Neural cell (in vitro differentiated cells): ENCODE measurements at regions not wholly inside any gene's neighbourhood (a gene's known extent, or its start where the extent isn't known, plus 50 kb on each side); places are given as distances from the start of the nearest gene placed in this dataset.
"Not testable (repeated sequence)": the region's sequence is repeated elsewhere in the genome, so short reads cannot be mapped to it uniquely, and the experiment has no call there.

Experiments used
- H2AFZ ChIP-seq: fragments of 200-600, 300-800 bp; sonication (generic), shearing (Covaris generic); 2 replicates; pipeline ENCODE4 v1.6.0; 2014; ENCODE audit warnings: low read depth, mild to moderate bottlenecking, antibody characterized with exemption, low read length, moderate library complexity
- H3F3A ChIP-seq: fragments of 200-600 bp; shearing (Covaris generic); 2 replicates; pipeline ENCODE4 v1.6.1; 2016; ENCODE audit warnings: mild to moderate bottlenecking, moderate library complexity, mixed read lengths, antibody characterized with exemption, low read length; ENCODE audit not compliant: insufficient read depth, poor library complexity, severe bottlenecking
- H3K27ac ChIP-seq: fragments of 200-600, 300-800 bp; sonication (generic), shearing (Covaris generic); 2 replicates; pipeline ENCODE4 v1.5.1; 2014; ENCODE audit warnings: mild to moderate bottlenecking, low read length, moderate library complexity
- H3K27me3 ChIP-seq: fragments of 300-800, 200-600 bp; sonication (generic), shearing (Covaris generic); 2 replicates; pipeline ENCODE4 v1.6.0; 2014; ENCODE audit warnings: mild to moderate bottlenecking, low read depth, low read length, moderate library complexity; ENCODE audit not compliant: insufficient read depth
- H3K36me3 ChIP-seq: fragments of 300-800, 200-600 bp; sonication (generic), shearing (Covaris generic); 2 replicates; pipeline ENCODE4 v1.5.1; 2014; ENCODE audit warnings: mild to moderate bottlenecking, antibody characterized with exemption, low read length, moderate library complexity; ENCODE audit not compliant: insufficient read depth
- H3K4me2 ChIP-seq: fragments of 300-800, 200-600 bp; sonication (generic), shearing (Covaris generic); 2 replicates; pipeline ENCODE4 v1.6.0; 2014; ENCODE audit warnings: mild to moderate bottlenecking, low read length
- H3K4me3 ChIP-seq: fragments of 300-800, 200-600 bp; sonication (generic), shearing (Covaris generic); 2 replicates; pipeline ENCODE4 v1.5.1; 2014; ENCODE audit warnings: mild to moderate bottlenecking, low read length, moderate library complexity
- H3K79me2 ChIP-seq: fragments of 200-600 bp; shearing (Covaris generic); replicated peaks from 2 replicates; pipeline ENCODE4 v1.6.0; 2014; ENCODE audit warnings: mild to moderate bottlenecking, low read length, moderate library complexity; ENCODE audit not compliant: insufficient read depth
- H3K9ac ChIP-seq: fragments of 300-800, 200-600 bp; sonication (generic), shearing (Covaris generic); 2 replicates; pipeline ENCODE4 v1.6.1; 2016; ENCODE audit warnings: mild to moderate bottlenecking, low read length, mixed read lengths
- H3K9me2 ChIP-seq: fragments of 200-600 bp; shearing (Covaris generic); 2 replicates; pipeline ENCODE4 v1.6.1; 2016; ENCODE audit warnings: mild to moderate bottlenecking, low read length, mixed read lengths; ENCODE audit not compliant: insufficient read depth
- H3K9me3 ChIP-seq: fragments of 200-600, 300-800 bp; sonication (generic), shearing (Covaris generic); 2 replicates; pipeline ENCODE4 v1.6.1; 2016; ENCODE audit warnings: mild to moderate bottlenecking, mixed run types, low read length, moderate library complexity, mixed read lengths
- H4K20me1 ChIP-seq: fragments of 200-600 bp; shearing (Covaris generic); 2 replicates; pipeline ENCODE4 v1.6.1; 2016; ENCODE audit warnings: mild to moderate bottlenecking, mixed run types; ENCODE audit not compliant: insufficient read depth
- CTCF ChIP-seq: fragments of 450-650 bp; IDR thresholded peaks from 2 replicates; pipeline ENCODE4 v1.5.1; 2014; ENCODE audit warnings: antibody characterized with exemption, mild to moderate bottlenecking, moderate library complexity; ENCODE audit not compliant: poor library complexity, severe bottlenecking
- EP300 ChIP-seq: fragments of 450-650 bp; conservative IDR thresholded peaks from 2 replicates; pipeline ENCODE4 v1.6.1; 2014; ENCODE audit warnings: antibody characterized with exemption, mild to moderate bottlenecking, moderate library complexity; ENCODE audit not compliant: poor library complexity, severe bottlenecking
- EZH2 ChIP-seq: fragments of 200-600, 300-800 bp; shearing (Covaris generic), sonication (generic); IDR thresholded peaks from 2 replicates; pipeline ENCODE4 v1.6.1; 2014; ENCODE audit warnings: antibody characterized with exemption, low read length, borderline replicate concordance, mild to moderate bottlenecking; ENCODE audit not compliant: insufficient read depth, poor library complexity, severe bottlenecking
- MXI1 ChIP-seq: fragments of 450-650 bp; conservative IDR thresholded peaks from 2 replicates; pipeline ENCODE4 v1.6.1; 2014; ENCODE audit warnings: antibody characterized with exemption, mild to moderate bottlenecking; ENCODE audit not compliant: poor library complexity, severe bottlenecking
- POLR2AphosphoS5 ChIP-seq: IDR thresholded peaks from 2 replicates; pipeline ENCODE4 v1.6.1; 2012
- RAD21 ChIP-seq: fragments of 450-650 bp; conservative IDR thresholded peaks from 2 replicates; pipeline ENCODE4 v1.6.1; 2014; ENCODE audit warnings: antibody characterized with exemption, mild to moderate bottlenecking, moderate library complexity
- REST ChIP-seq: IDR thresholded peaks from 2 replicates; pipeline ENCODE4 v1.6.1; 2012; ENCODE audit warnings: borderline replicate concordance
- SMC3 ChIP-seq: fragments of 450-650 bp; conservative IDR thresholded peaks from 2 replicates; pipeline ENCODE4 v1.6.1; 2014; ENCODE audit warnings: antibody characterized with exemption, mild to moderate bottlenecking, moderate library complexity; ENCODE audit not compliant: poor library complexity
- TAF1 ChIP-seq: IDR thresholded peaks from 2 replicates; pipeline ENCODE4 v1.6.1; 2012; ENCODE audit warnings: low read depth

- H2AFZ ChIP-seq: no peak overlapping the region
- H3K4me3 ChIP-seq: no peak overlapping the region
- H3K9me2 ChIP-seq: no peaks in the 10 kb centered on the region
- no peak overlapping the region for H3K27ac ChIP-seq
- H3K36me3 ChIP-seq: no peaks in the 10 kb centered on the region
- H3K9ac ChIP-seq: no peak overlapping the region
- no peaks in the 10 kb centered on the region for H3K9me3 ChIP-seq
- no peaks in the 10 kb centered on the region for H4K20me1 ChIP-seq
- no peak for TF ChIP-seq REST
- TF ChIP-seq POLR2AphosphoS5: no peak
- no peak for TF ChIP-seq EP300
- TF ChIP-seq MXI1: no peak
- no peak for TF ChIP-seq SMC3
- no peak for TF ChIP-seq EZH2
- no peak for TF ChIP-seq RAD21
- TF ChIP-seq CTCF: no peak
- no peak for TF ChIP-seq TAF1
- H3K27me3 ChIP-seq: no peaks in the 10 kb centered on the region
- no peak overlapping the region for H3K4me2 ChIP-seq
- H3K79me2 ChIP-seq: no peaks in the 10 kb centered on the region
- no peaks in the 10 kb centered on the region for H3F3A ChIP-seq
Measured at GRCh38 chr9:38125889-38126288, 56.9 kb upstream of the SHB start.

- H3K9me2 ChIP-seq, H3K79me2 ChIP-seq, H3K9me3 ChIP-seq, H3K27ac ChIP-seq, H4K20me1 ChIP-seq, H3F3A ChIP-seq, H3K36me3 ChIP-seq, H2AFZ ChIP-seq, H3K9ac ChIP-seq, H3K4me3 ChIP-seq, H3K4me2 ChIP-seq, H3K27me3 ChIP-seq: not testable (repeated sequence)
Measured at GRCh38 chr9:38123359-38123758, 54.3 kb upstream of the SHB start.

- Histone ChIP-seq H3K36me3 (no peaks in the 10 kb centered on the region), H3K9me2 (no peaks in the 10 kb centered on the region), H3K27me3 (no peaks in the 10 kb centered on the region), H3K9ac (no peak overlapping the region), H3K9me3 (no peaks in the 10 kb centered on the region), H2AFZ (no peak overlapping the region), H3K79me2 (no peaks in the 10 kb centered on the region), H3K27ac (no peak overlapping the region), H3K4me2 (no peak overlapping the region), H3K4me3 (no peak overlapping the region), H4K20me1 (no peaks in the 10 kb centered on the region), H3F3A (no peaks in the 10 kb centered on the region)
- no peak for TF ChIP-seq CTCF
- no peak for TF ChIP-seq REST
- TF ChIP-seq EP300: no peak
- no peak for TF ChIP-seq RAD21
- TF ChIP-seq TAF1: no peak
- no peak for TF ChIP-seq POLR2AphosphoS5
- no peak for TF ChIP-seq SMC3
- TF ChIP-seq EZH2: no peak
- TF ChIP-seq MXI1: no peak
Measured at GRCh38 chr9:38120961-38121360, 51.9 kb upstream of the SHB start.
